GM12878 (cell line): ENCODE measurements at regions not wholly inside any gene's neighbourhood (a gene's known extent, or its start where the extent isn't known, plus 50 kb on each side); places are given as distances from the start of the nearest gene placed in this dataset.

ENCODE experiments used
- CBX5 ChIP-seq: sonication (generic); IDR thresholded peaks from 2 replicates; pipeline ENCODE4 v1.6.1; 2016; ENCODE audit warnings: low read depth, moderate library complexity, mild to moderate bottlenecking, inconsistent platforms
- EED ChIP-seq: sonication (generic); IDR thresholded peaks from 2 replicates; pipeline ENCODE4 v1.6.1; 2016; ENCODE audit warnings: antibody characterized with exemption, low read depth
- FOS ChIP-seq: IDR thresholded peaks from 3 replicates; pipeline ENCODE4 v1.6.1; 2011; ENCODE audit warnings: borderline replicate concordance; ENCODE audit not compliant: insufficient read length; ENCODE audit errors: extremely low read depth
- FOXM1 ChIP-seq: IDR thresholded peaks from 2 replicates; pipeline ENCODE4 v1.6.1; 2012; ENCODE audit warnings: low read depth, mild to moderate bottlenecking, inconsistent platforms, low read length, moderate library complexity
- HDAC2 ChIP-seq: fragments of 200-600 bp; sonication (generic); IDR thresholded peaks from 2 replicates; pipeline ENCODE4 v1.6.1; 2017
- IKZF1 ChIP-seq: fragments of 450-650 bp; conservative IDR thresholded peaks from 2 replicates; pipeline ENCODE4 v1.6.1; 2017; ENCODE audit warnings: antibody characterized with exemption, mild to moderate bottlenecking
- IKZF2 ChIP-seq, 2 experiments: fragments of 450-650 bp; IDR thresholded peaks; 2 replicates each; pipeline ENCODE4 v1.6.1; 2017; ENCODE audit warnings: mild to moderate bottlenecking in 2 of 2, moderate library complexity in 2 of 2
- IRF4 ChIP-seq: IDR thresholded peaks from 2 replicates; pipeline ENCODE4 v1.6.1; 2011; ENCODE audit warnings: low read depth, low read length
- JUNB ChIP-seq: IDR thresholded peaks from 2 replicates; pipeline ENCODE4 v1.6.1; 2016; ENCODE audit warnings: antibody characterized with exemption, mild to moderate bottlenecking
- MTA3 ChIP-seq: IDR thresholded peaks from 2 replicates; pipeline ENCODE4 v1.6.1; 2012; ENCODE audit warnings: low read length, inconsistent platforms, borderline replicate concordance
- NFIC ChIP-seq: IDR thresholded peaks from 2 replicates; pipeline ENCODE4 v1.6.1; 2012; ENCODE audit warnings: low read depth, mild to moderate bottlenecking, inconsistent platforms, low read length, moderate library complexity
- RB1 ChIP-seq: fragments of 450-650 bp; formaldehyde crosslinking; IDR thresholded peaks from 2 replicates; pipeline ENCODE4 v1.6.1; 2017; ENCODE audit warnings: mild to moderate bottlenecking, borderline replicate concordance
- SPI1 ChIP-seq: IDR thresholded peaks from 2 replicates; pipeline ENCODE4 v1.6.1; 2011; ENCODE audit warnings: low read depth, mild to moderate bottlenecking, low read length, moderate library complexity, borderline replicate concordance; ENCODE audit not compliant: insufficient read depth
- TCF12 ChIP-seq: IDR thresholded peaks from 2 replicates; pipeline ENCODE4 v1.6.1; 2011; ENCODE audit warnings: low read depth, mild to moderate bottlenecking, low read length
- TF ChIP-seq, protein P1 (sequence below): IDR thresholded peaks from 2 replicates; pipeline ENCODE4 v1.6.1; 2012; ENCODE audit warnings: low read depth, low read length, improper control_type of control experiment
- TF ChIP-seq, protein P2 (sequence below): fragments of 450-650 bp; IDR thresholded peaks from 2 replicates; pipeline ENCODE4 v1.6.1; 2016; ENCODE audit warnings: mild to moderate bottlenecking
- TF ChIP-seq, protein P3 (sequence below): IDR thresholded peaks from 2 replicates; pipeline ENCODE4 v1.6.1; 2011; ENCODE audit warnings: borderline replicate concordance, low read depth, mild to moderate bottlenecking, moderate library complexity, low read length; ENCODE audit not compliant: insufficient read depth, poor library complexity, severe bottlenecking

DNA sequence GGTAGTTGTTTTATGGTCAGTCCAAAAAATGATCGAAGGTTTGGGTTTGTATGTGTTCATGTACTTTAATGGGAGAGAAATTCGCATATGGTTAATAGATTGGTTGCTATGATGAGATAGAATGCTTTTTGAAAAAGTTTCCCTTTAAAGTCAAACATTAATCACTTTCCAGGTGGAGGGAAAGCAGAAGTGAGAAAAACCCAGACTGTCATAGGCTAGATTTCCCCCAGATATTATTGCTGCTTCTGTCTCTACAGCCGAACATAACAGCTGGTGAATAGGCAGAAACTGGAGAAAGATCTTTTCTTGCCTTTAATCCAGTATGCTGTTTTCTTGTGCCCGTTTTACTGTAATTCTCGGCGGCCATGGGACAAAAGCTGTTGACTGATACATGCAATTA, 287.6 kb downstream of the SOX2 start (continued):
- TF ChIP-seq, protein P1, sequence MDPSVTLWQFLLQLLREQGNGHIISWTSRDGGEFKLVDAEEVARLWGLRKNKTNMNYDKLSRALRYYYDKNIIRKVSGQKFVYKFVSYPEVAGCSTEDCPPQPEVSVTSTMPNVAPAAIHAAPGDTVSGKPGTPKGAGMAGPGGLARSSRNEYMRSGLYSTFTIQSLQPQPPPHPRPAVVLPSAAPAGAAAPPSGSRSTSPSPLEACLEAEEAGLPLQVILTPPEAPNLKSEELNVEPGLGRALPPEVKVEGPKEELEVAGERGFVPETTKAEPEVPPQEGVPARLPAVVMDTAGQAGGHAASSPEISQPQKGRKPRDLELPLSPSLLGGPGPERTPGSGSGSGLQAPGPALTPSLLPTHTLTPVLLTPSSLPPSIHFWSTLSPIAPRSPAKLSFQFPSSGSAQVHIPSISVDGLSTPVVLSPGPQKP = no peak
- TF ChIP-seq FOS (no peak), RB1 (no peak), IRF4 (0 out of 2 replicates have a peak, but pooled peaks have one; percentile 50), HDAC2 (no peak), IKZF2 (IDR thresholded peaks at IDR 0.05) (peak; percentile 60 to 75; a peak in 3 of 4 replicates), TCF12 (peak; percentile 68; the same call in 1 of the 2 replicates), MTA3 (no peak), NFIC (peak; percentile 51; the same call in 1 of the 2 replicates), EED (0 out of 2 replicates have a peak, but pooled peaks have one; percentile 29), CBX5 (0 out of 2 replicates have a peak, but pooled peaks have one; percentile 34), JUNB (0 out of 2 replicates have a peak, but pooled peaks have one; percentile 17), SPI1 (peak; percentile 91), IKZF1 (peak; percentile 33; the same call in 1 of the 2 replicates), FOXM1 (0 out of 2 replicates have a peak, but pooled peaks have one; percentile 27)
- TF ChIP-seq, protein P2, sequence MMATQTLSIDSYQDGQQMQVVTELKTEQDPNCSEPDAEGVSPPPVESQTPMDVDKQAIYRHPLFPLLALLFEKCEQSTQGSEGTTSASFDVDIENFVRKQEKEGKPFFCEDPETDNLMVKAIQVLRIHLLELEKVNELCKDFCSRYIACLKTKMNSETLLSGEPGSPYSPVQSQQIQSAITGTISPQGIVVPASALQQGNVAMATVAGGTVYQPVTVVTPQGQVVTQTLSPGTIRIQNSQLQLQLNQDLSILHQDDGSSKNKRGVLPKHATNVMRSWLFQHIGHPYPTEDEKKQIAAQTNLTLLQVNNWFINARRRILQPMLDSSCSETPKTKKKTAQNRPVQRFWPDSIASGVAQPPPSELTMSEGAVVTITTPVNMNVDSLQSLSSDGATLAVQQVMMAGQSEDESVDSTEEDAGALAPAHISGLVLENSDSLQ = peak; percentile 41; the same call in 1 of the 2 replicates
- TF ChIP-seq, protein P3, sequence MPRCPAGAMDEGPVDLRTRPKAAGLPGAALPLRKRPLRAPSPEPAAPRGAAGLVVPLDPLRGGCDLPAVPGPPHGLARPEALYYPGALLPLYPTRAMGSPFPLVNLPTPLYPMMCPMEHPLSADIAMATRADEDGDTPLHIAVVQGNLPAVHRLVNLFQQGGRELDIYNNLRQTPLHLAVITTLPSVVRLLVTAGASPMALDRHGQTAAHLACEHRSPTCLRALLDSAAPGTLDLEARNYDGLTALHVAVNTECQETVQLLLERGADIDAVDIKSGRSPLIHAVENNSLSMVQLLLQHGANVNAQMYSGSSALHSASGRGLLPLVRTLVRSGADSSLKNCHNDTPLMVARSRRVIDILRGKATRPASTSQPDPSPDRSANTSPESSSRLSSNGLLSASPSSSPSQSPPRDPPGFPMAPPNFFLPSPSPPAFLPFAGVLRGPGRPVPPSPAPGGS = no peak
